ENCODE measurements at regions not wholly inside any gene's neighbourhood (a gene's known extent, or its start where the extent isn't known, plus 50 kb on each side); places are given as distances from the start of the nearest gene placed in this dataset.

GRCh38 chr12:92047393-92047826 is 98.2 kb downstream of the BTG1 start:
- no peak for TF ChIP-seq ZNF274 (IDR thresholded peaks at IDR 0.05; ENCODE audit: low read depth, low read length)
- H3K4me3 ChIP-seq (ENCODE audit: low read length), result no peak overlapping the region

- no peak for TF ChIP-seq ZNF274 (IDR thresholded peaks at IDR 0.05; ENCODE audit: low read depth, low read length)
These were observed 98.9 kb downstream of the BTG1 start for GRCh38 chr12:92046557-92047392.

DNA sequence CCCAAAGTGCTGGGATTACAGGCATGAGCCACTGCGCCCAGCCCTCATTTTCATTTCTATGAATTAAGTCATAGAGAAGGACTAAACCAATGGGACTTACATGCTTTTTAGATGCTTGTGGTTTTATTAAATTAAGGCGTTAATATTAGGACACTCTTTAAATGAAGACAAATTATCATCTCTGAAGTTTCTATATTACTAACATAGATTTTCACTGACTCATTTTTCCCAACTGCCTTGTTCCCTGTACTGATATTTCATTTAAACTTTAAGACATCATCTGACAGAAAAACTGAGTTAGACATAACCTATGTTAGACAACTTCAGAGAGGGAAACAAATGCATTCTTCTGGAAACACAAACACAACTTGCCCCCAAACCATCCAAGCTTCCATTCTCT is 99.8 kb downstream of the BTG1 start:
- TF ChIP-seq ZNF274 (IDR thresholded peaks at IDR 0.05; ENCODE audit: low read depth, low read length), result no peak
- no peak overlapping the region for H3K4me3 ChIP-seq (ENCODE audit: low read length)

More at GRCh38 chr12:92046557-92047392, 98.9 kb downstream of the BTG1 start:
- no peak overlapping the region for H3K4me3 ChIP-seq (ENCODE audit: low read length)

- TF ChIP-seq ZNF274 (IDR thresholded peaks at IDR 0.05; ENCODE audit: low read depth, low read length), result no peak
- no peak overlapping the region for H3K4me3 ChIP-seq (ENCODE audit: low read length)
These were observed 101.2 kb downstream of the BTG1 start for GRCh38 chr12:92044435-92044834.

GRCh38 chr12:92042791-92043531 is 102.7 kb downstream of the BTG1 start:
- no peak for TF ChIP-seq ZNF274 (IDR thresholded peaks at IDR 0.05; ENCODE audit: low read depth, low read length)
- no peak overlapping the region for H3K4me3 ChIP-seq (ENCODE audit: low read length)

- no peak for TF ChIP-seq ZNF274 (IDR thresholded peaks at IDR 0.05; ENCODE audit: low read depth, low read length)
- H3K4me3 ChIP-seq (ENCODE audit: low read length), result no peak overlapping the region
These were observed 103.9 kb downstream of the BTG1 start for GRCh38 chr12:92041742-92042141.

- no peak overlapping the region for H3K4me3 ChIP-seq (ENCODE audit: low read length)
- TF ChIP-seq ZNF274 (IDR thresholded peaks at IDR 0.05; ENCODE audit: low read depth, low read length), result no peak
These were observed 106.6 kb downstream of the BTG1 start for GRCh38 chr12:92039046-92039445.

DNA sequence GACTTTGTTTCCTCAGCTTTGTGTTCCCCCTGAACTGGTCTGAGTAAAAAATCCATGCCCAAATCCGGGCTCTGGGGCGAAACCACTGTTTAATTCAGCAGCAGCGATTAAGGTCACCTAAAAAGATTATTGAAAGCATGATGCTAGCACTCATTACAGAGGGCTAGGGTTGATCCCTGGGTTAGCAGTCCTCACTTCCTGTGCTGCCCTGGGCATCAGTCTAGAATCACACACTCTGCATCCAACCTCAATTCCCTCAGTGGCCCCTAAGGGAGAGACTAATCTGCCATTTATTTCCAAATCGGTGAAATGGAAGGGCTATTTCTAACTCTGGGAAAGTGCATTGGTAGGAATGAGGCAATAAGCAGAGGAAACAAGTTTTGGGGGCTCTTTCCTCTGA is 107.2 kb downstream of the BTG1 start:
- H3K4me3 ChIP-seq (ENCODE audit: low read length), result no peak overlapping the region
- TF ChIP-seq ZNF274 (IDR thresholded peaks at IDR 0.05; ENCODE audit: low read depth, low read length), result no peak

- H3K4me3 ChIP-seq (ENCODE audit: low read length), result no peak overlapping the region
- no peak for TF ChIP-seq ZNF274 (IDR thresholded peaks at IDR 0.05; ENCODE audit: low read depth, low read length)
These were observed 108.7 kb downstream of the BTG1 start for GRCh38 chr12:92036771-92037453.

DNA sequence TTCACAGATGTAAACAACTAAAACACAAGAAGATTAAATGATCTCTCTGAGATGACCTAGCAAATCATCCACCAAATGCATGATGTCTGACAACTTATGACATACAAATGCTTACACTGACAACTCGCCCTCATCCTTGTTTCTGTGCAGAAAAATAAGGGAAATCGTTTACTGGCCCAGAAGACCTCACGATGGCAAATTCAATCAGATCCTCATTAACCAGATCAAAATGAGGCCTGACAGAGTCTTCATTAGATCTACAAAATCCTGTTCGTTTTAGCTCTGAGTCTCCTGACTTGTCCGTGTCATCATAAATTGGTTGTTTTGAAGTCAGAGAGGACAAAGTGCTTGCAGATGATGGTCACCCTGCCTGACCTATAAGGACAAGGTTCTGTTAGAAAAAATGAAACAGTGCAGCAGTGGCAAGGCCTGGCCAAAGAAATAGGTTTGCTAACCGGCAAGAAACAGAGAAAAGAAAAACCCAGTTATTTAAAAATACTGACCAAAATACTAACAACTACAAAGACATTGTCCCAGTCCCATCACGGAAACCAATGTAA is 109.5 kb downstream of the BTG1 start:
- no peak overlapping the region for H3K4me3 ChIP-seq (ENCODE audit: low read length)
- no peak for TF ChIP-seq ZNF274 (IDR thresholded peaks at IDR 0.05; ENCODE audit: low read depth, low read length)

GRCh38 chr12:92035477-92035876 is 110.2 kb downstream of the BTG1 start:
- no peak overlapping the region for H3K4me3 ChIP-seq (ENCODE audit: low read length)
- TF ChIP-seq ZNF274 (IDR thresholded peaks at IDR 0.05; ENCODE audit: low read depth, low read length), result no peak

- peak overlapping the region; percentile 25; the same call in 1 of the 2 replicates for H3K4me3 ChIP-seq (ENCODE audit: low read length)
- TF ChIP-seq ZNF274 (IDR thresholded peaks at IDR 0.05; ENCODE audit: low read depth, low read length), result no peak
These were observed 110.7 kb downstream of the BTG1 start for GRCh38 chr12:92034858-92035401.

DNA sequence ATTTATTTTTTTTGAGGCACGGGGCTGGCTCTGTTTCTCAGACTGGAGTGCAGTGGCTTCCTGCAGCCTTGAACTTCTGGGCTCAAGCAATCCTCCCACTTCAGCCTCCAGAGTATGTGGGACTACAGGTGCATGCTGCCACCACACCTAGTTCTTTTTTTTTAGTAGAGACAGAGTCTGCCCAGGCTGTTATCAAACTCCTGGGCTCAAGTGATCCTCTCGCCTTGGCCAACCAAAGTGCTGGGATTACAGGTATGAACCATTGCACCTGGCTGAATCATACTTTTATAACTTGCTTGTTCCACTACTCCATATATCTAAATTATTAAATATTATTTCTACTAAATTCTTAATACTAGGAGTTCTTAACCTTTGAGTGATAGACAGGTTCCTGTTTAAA is 111.6 kb downstream of the BTG1 start:
- H3K4me3 ChIP-seq (ENCODE audit: low read length), result no peak overlapping the region
- no peak for TF ChIP-seq ZNF274 (IDR thresholded peaks at IDR 0.05; ENCODE audit: low read depth, low read length)

GRCh38 chr12:92032965-92033364 is 112.7 kb downstream of the BTG1 start:
- peak; percentile 62; the same call in 1 of the 2 replicates for TF ChIP-seq ZNF274 (IDR thresholded peaks at IDR 0.05; ENCODE audit: low read depth, low read length)
- H3K4me3 ChIP-seq (ENCODE audit: low read length), result no peak overlapping the region
